ENCODE measurements at regions not wholly inside any gene's neighbourhood (a gene's known extent, or its start where the extent isn't known, plus 50 kb on each side); places are given as distances from the start of the nearest gene placed in this dataset. TPM values are rescaled to one million over a fixed set of nuclear protein-coding genes. Genes with fewer than 3 reads are reported as not detected.

- Histone ChIP-seq H3K36me3 (ENCODE audit: control insufficient read depth in 4 of 4, insufficient read depth in 3 of 4, low read depth in 1 of 4, low read length in 3 of 4) (no peaks in the 10 kb centered on the region), H3K9me3 (ENCODE audit: control insufficient read depth in 4 of 4, low read length in 3 of 4) (no peaks in the 10 kb centered on the region), H3K27me3 (ENCODE audit: control insufficient read depth in 4 of 4, insufficient read depth in 4 of 4, low read length in 3 of 4) (no peaks in the 10 kb centered on the region), H3K4me1 (ENCODE audit: control insufficient read depth in 4 of 4, insufficient read depth in 4 of 4, low read length in 3 of 4) (peaks cover 0 to 11% (median 2%) of the 10 kb centered on the region in 4 donors), H3K27ac (ENCODE audit: low read depth in 1 of 2, low read length in 2 of 2) (no peak overlapping the region), H3K9ac (ENCODE audit: low read depth in 1 of 2, low read length in 2 of 2) (no peak overlapping the region), H3K4me3 (ENCODE audit: low read depth in 1 of 3, low read length in 3 of 3) (peak overlapping the region in 2 of 3 donors; percentile 53 to 65)
- DNase-seq (ENCODE audit: low spot score): no peak
- TF ChIP-seq SP1 (IDR thresholded peaks at IDR 0.05) (no peak), GABPA (IDR thresholded peaks at IDR 0.05 in 1 of 2, conservative IDR thresholded peaks at IDR 0.05 in 1 of 2) (no peak), EGR1 (IDR thresholded peaks at IDR 0.05; ENCODE audit: low read depth in 2 of 2) (no peak), JUND (IDR thresholded peaks at IDR 0.05) (no peak), FOXA2 (IDR thresholded peaks at IDR 0.05) (no peak)
- 91% methylated on average over 9 of the region's 9 CpGs for WGBS
These were observed 53.6 kb upstream of the ZNF337 start for GRCh38 chr20:25750220-25750764.

GRCh38 chr20:25749649-25750048 lies 53.0 kb upstream of the ZNF337 start:
- Histone ChIP-seq H3K36me3 (ENCODE audit: control insufficient read depth in 4 of 4, insufficient read depth in 3 of 4, low read depth in 1 of 4, low read length in 3 of 4) (no peaks in the 10 kb centered on the region), H3K27ac (ENCODE audit: low read depth in 1 of 2, low read length in 2 of 2) (no peak overlapping the region), H3K9me3 (ENCODE audit: control insufficient read depth in 4 of 4, low read length in 3 of 4) (no peaks in the 10 kb centered on the region), H3K4me3 (ENCODE audit: low read depth in 1 of 3, low read length in 3 of 3) (no peak overlapping the region), H3K9ac (ENCODE audit: low read depth in 1 of 2, low read length in 2 of 2) (no peak overlapping the region), H3K27me3 (ENCODE audit: control insufficient read depth in 4 of 4, insufficient read depth in 4 of 4, low read length in 3 of 4) (no peaks in the 10 kb centered on the region), H3K4me1 (ENCODE audit: control insufficient read depth in 4 of 4, insufficient read depth in 4 of 4, low read length in 3 of 4) (peaks cover 0 to 11% (median 2%) of the 10 kb centered on the region in 4 donors)
- no peak for DNase-seq (ENCODE audit: low spot score)
- TF ChIP-seq FOXA2 (IDR thresholded peaks at IDR 0.05): no peak
- TF ChIP-seq, protein P1, sequence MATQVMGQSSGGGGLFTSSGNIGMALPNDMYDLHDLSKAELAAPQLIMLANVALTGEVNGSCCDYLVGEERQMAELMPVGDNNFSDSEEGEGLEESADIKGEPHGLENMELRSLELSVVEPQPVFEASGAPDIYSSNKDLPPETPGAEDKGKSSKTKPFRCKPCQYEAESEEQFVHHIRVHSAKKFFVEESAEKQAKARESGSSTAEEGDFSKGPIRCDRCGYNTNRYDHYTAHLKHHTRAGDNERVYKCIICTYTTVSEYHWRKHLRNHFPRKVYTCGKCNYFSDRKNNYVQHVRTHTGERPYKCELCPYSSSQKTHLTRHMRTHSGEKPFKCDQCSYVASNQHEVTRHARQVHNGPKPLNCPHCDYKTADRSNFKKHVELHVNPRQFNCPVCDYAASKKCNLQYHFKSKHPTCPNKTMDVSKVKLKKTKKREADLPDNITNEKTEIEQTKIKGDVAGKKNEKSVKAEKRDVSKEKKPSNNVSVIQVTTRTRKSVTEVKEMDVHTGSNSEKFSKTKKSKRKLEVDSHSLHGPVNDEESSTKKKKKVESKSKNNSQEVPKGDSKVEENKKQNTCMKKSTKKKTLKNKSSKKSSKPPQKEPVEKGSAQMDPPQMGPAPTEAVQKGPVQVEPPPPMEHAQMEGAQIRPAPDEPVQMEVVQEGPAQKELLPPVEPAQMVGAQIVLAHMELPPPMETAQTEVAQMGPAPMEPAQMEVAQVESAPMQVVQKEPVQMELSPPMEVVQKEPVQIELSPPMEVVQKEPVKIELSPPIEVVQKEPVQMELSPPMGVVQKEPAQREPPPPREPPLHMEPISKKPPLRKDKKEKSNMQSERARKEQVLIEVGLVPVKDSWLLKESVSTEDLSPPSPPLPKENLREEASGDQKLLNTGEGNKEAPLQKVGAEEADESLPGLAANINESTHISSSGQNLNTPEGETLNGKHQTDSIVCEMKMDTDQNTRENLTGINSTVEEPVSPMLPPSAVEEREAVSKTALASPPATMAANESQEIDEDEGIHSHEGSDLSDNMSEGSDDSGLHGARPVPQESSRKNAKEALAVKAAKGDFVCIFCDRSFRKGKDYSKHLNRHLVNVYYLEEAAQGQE (IDR thresholded peaks at IDR 0.05): no peak
- TF ChIP-seq FOXA1 (IDR thresholded peaks at IDR 0.05): no peak
- no peak for TF ChIP-seq HNF4G (IDR thresholded peaks at IDR 0.05)
- no peak for TF ChIP-seq CTCF (IDR thresholded peaks at IDR 0.05; ENCODE audit: low read depth, low read length, missing input control)
- TF ChIP-seq RAD21 (IDR thresholded peaks at IDR 0.05): no peak
- TF ChIP-seq, protein P2, sequence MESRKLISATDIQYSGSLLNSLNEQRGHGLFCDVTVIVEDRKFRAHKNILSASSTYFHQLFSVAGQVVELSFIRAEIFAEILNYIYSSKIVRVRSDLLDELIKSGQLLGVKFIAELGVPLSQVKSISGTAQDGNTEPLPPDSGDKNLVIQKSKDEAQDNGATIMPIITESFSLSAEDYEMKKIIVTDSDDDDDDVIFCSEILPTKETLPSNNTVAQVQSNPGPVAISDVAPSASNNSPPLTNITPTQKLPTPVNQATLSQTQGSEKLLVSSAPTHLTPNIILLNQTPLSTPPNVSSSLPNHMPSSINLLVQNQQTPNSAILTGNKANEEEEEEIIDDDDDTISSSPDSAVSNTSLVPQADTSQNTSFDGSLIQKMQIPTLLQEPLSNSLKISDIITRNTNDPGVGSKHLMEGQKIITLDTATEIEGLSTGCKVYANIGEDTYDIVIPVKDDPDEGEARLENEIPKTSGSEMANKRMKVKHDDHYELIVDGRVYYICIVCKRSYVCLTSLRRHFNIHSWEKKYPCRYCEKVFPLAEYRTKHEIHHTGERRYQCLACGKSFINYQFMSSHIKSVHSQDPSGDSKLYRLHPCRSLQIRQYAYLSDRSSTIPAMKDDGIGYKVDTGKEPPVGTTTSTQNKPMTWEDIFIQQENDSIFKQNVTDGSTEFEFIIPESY (IDR thresholded peaks at IDR 0.05): no peak
- no peak for TF ChIP-seq MAX (IDR thresholded peaks at IDR 0.05)
- no peak for TF ChIP-seq YY1 (IDR thresholded peaks at IDR 0.05)
- no peak for TF ChIP-seq HNF4A (conservative IDR thresholded peaks at IDR 0.05)
- 83% methylated on average over 4 of the region's 4 CpGs for WGBS

Small RNA genes in the stretch of these regions (small RNA-seq; reads per million reads assigned to genes)
- gene CFTRP1: not detected
